H1 (cell line): ENCODE measurements at regions not wholly inside any gene's neighbourhood (a gene's known extent, or its start where the extent isn't known, plus 50 kb on each side); places are given as distances from the start of the nearest gene placed in this dataset.

ENCODE experiments used
- BRCA1 ChIP-seq: IDR thresholded peaks from 2 replicates; pipeline ENCODE4 v1.6.1; 2012; ENCODE audit warnings: low read depth, low read length, improper control_type of control experiment
- CEBPB ChIP-seq: IDR thresholded peaks from 2 replicates; pipeline ENCODE4 v1.6.1; 2012; ENCODE audit warnings: low read depth, low read length
- CREB1 ChIP-seq: IDR thresholded peaks from 2 replicates; pipeline ENCODE4 v1.6.1; 2012; ENCODE audit warnings: inconsistent platforms
- KDM1A ChIP-seq: fragments of 200-600, 300-600 bp; sonication (generic); IDR thresholded peaks from 2 replicates; pipeline ENCODE4 v1.7.1; 2016; ENCODE audit warnings: mild to moderate bottlenecking, low read length, borderline replicate concordance
- NANOG ChIP-seq: IDR thresholded peaks from 2 replicates; pipeline ENCODE4 v1.6.1; 2011; ENCODE audit warnings: low read length, low read depth, mild to moderate bottlenecking, inconsistent platforms; ENCODE audit not compliant: insufficient read depth, poor library complexity, severe bottlenecking
- RAD21 ChIP-seq, 2 experiments: IDR thresholded peaks in 1 of 2; conservative IDR thresholded peaks in 1 of 2; 2 replicates each; pipeline ENCODE4 v1.6.1; 2011; ENCODE audit warnings: low read depth in 2 of 2, low read length in 2 of 2, improper control_type of control experiment in 1 of 2, inconsistent platforms in 1 of 2, mild to moderate bottlenecking in 1 of 2, moderate library complexity in 1 of 2
- SP4 ChIP-seq: IDR thresholded peaks from 2 replicates; pipeline ENCODE4 v1.6.1; 2012; ENCODE audit warnings: low read length, inconsistent platforms
- TAF1 ChIP-seq: IDR thresholded peaks from 2 replicates; pipeline ENCODE4 v1.6.1; 2011; ENCODE audit warnings: mild to moderate bottlenecking, low read depth, low read length
- TCF12 ChIP-seq: IDR thresholded peaks from 2 replicates; pipeline ENCODE4 v1.6.1; 2011; ENCODE audit warnings: low read depth, mild to moderate bottlenecking, low read length
- YY1 ChIP-seq: IDR thresholded peaks from 2 replicates; pipeline ENCODE4 v1.6.1; 2011; ENCODE audit warnings: low read depth, mild to moderate bottlenecking, low read length
- TF ChIP-seq, protein P1 (sequence below): fragments of 300-600 bp; sonication (generic); IDR thresholded peaks from 2 replicates; pipeline ENCODE4 v1.7.1; 2012; ENCODE audit warnings: low read length, moderate library complexity, mild to moderate bottlenecking, inconsistent platforms; ENCODE audit not compliant: insufficient replicate concordance
- TF ChIP-seq, protein P2 (sequence below): IDR thresholded peaks from 2 replicates; pipeline ENCODE4 v1.6.1; 2012; ENCODE audit warnings: inconsistent platforms

GRCh38 chr4:126647756-126648397 is 984.9 kb upstream of the INTU start (continued):
- TF ChIP-seq, protein P1, sequence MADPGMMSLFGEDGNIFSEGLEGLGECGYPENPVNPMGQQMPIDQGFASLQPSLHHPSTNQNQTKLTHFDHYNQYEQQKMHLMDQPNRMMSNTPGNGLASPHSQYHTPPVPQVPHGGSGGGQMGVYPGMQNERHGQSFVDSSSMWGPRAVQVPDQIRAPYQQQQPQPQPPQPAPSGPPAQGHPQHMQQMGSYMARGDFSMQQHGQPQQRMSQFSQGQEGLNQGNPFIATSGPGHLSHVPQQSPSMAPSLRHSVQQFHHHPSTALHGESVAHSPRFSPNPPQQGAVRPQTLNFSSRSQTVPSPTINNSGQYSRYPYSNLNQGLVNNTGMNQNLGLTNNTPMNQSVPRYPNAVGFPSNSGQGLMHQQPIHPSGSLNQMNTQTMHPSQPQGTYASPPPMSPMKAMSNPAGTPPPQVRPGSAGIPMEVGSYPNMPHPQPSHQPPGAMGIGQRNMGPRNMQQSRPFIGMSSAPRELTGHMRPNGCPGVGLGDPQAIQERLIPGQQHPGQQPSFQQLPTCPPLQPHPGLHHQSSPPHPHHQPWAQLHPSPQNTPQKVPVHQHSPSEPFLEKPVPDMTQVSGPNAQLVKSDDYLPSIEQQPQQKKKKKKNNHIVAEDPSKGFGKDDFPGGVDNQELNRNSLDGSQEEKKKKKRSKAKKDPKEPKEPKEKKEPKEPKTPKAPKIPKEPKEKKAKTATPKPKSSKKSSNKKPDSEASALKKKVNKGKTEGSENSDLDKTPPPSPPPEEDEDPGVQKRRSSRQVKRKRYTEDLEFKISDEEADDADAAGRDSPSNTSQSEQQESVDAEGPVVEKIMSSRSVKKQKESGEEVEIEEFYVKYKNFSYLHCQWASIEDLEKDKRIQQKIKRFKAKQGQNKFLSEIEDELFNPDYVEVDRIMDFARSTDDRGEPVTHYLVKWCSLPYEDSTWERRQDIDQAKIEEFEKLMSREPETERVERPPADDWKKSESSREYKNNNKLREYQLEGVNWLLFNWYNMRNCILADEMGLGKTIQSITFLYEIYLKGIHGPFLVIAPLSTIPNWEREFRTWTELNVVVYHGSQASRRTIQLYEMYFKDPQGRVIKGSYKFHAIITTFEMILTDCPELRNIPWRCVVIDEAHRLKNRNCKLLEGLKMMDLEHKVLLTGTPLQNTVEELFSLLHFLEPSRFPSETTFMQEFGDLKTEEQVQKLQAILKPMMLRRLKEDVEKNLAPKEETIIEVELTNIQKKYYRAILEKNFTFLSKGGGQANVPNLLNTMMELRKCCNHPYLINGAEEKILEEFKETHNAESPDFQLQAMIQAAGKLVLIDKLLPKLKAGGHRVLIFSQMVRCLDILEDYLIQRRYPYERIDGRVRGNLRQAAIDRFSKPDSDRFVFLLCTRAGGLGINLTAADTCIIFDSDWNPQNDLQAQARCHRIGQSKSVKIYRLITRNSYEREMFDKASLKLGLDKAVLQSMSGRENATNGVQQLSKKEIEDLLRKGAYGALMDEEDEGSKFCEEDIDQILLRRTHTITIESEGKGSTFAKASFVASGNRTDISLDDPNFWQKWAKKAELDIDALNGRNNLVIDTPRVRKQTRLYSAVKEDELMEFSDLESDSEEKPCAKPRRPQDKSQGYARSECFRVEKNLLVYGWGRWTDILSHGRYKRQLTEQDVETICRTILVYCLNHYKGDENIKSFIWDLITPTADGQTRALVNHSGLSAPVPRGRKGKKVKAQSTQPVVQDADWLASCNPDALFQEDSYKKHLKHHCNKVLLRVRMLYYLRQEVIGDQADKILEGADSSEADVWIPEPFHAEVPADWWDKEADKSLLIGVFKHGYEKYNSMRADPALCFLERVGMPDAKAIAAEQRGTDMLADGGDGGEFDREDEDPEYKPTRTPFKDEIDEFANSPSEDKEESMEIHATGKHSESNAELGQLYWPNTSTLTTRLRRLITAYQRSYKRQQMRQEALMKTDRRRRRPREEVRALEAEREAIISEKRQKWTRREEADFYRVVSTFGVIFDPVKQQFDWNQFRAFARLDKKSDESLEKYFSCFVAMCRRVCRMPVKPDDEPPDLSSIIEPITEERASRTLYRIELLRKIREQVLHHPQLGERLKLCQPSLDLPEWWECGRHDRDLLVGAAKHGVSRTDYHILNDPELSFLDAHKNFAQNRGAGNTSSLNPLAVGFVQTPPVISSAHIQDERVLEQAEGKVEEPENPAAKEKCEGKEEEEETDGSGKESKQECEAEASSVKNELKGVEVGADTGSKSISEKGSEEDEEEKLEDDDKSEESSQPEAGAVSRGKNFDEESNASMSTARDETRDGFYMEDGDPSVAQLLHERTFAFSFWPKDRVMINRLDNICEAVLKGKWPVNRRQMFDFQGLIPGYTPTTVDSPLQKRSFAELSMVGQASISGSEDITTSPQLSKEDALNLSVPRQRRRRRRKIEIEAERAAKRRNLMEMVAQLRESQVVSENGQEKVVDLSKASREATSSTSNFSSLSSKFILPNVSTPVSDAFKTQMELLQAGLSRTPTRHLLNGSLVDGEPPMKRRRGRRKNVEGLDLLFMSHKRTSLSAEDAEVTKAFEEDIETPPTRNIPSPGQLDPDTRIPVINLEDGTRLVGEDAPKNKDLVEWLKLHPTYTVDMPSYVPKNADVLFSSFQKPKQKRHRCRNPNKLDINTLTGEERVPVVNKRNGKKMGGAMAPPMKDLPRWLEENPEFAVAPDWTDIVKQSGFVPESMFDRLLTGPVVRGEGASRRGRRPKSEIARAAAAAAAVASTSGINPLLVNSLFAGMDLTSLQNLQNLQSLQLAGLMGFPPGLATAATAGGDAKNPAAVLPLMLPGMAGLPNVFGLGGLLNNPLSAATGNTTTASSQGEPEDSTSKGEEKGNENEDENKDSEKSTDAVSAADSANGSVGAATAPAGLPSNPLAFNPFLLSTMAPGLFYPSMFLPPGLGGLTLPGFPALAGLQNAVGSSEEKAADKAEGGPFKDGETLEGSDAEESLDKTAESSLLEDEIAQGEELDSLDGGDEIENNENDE = no peak
- no peak for TF ChIP-seq RAD21 (IDR thresholded peaks at IDR 0.05 in 1 of 2, conservative IDR thresholded peaks at IDR 0.05 in 1 of 2; ENCODE audit: low read depth in 2 of 2, low read length in 2 of 2)
- TF ChIP-seq BRCA1 = no peak
- no peak for TF ChIP-seq SP4
- no peak for TF ChIP-seq TAF1
- no peak for TF ChIP-seq CREB1
- no peak for TF ChIP-seq NANOG
- no peak for TF ChIP-seq YY1
- TF ChIP-seq, protein P2, sequence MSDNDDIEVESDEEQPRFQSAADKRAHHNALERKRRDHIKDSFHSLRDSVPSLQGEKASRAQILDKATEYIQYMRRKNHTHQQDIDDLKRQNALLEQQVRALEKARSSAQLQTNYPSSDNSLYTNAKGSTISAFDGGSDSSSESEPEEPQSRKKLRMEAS = no peak
- no peak for TF ChIP-seq KDM1A
- no peak for TF ChIP-seq CEBPB
- TF ChIP-seq TCF12 = no peak
